NOMO-1 treated with DMSO at 0.1 percent for 48 hours (cell line): ENCODE measurements at regions not wholly inside any gene's neighbourhood (a gene's known extent, or its start where the extent isn't known, plus 50 kb on each side); places are given as distances from the start of the nearest gene placed in this dataset.
A peak's percentile ranks its signal among the peaks of the same experiment; 100 is the strongest.
"Not testable (repeated sequence)": the region's sequence is repeated elsewhere in the genome, so short reads cannot be mapped to it uniquely, and the experiment has no call there.

Experiments
- DNase-seq: peaks from one replicate; lab custom pipeline; 2025; ENCODE audit not compliant: unreplicated experiment; lab: John Stamatoyannopoulos, UW

DNA sequence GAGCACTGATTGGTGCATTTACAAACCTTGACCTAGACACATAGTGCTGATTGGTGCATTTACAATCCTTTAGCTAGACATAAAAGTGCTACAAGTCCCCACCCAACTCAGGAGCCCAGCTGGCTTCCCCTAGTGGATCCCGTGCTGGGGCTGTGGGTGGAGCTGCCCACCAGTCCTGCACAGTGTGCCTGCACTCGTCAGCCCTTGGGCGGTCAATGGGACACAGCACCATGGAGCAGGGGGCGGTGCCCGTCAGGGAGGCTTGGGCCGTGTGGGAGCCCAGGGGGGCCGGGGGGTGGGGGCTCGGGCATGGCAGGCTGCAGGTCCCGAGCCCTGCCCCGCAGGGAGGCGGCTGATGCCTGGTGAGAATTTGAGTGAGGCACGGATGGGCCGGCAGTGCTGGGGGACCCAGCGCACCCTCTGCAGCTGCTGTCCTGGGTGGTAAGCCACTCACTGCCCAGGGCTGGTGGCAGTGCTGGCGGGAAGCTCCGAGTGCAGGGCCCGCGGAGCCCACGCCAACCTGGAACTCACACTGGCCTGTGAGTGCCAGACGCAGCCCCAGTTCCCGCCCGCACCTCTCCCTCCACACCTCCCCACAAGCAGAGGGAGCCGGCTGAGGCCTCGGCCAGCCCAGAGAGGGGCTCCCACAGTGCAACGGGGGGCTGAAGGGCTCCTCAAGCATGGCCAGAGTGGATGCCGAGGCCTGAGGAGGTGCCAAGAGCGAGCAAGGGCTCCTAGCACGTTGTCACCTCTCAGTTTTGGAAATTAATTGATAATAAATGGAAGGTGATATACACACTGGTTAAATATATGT, 207.7 kb downstream of the RAP2B start:
- DNase-seq: no peak

DNA sequence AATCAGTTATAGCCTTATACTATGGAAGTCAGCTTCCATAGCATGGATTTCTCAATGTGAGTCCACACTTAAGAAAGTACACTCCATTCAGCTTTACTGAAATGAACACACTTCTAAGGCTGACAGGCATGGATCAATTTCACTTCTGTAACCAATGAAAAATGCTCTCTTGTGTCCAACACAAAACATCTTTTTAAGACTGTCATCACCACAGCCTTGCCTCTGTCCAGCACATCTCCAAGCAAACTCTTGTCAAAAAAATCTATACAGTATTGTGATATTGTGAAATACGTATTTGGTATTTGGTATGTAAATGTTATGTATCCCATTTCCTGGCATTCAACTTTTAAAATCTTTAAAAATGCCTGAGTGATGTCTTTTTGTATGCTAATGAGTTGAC, 208.7 kb downstream of the RAP2B start:
- no peak for DNase-seq

DNA sequence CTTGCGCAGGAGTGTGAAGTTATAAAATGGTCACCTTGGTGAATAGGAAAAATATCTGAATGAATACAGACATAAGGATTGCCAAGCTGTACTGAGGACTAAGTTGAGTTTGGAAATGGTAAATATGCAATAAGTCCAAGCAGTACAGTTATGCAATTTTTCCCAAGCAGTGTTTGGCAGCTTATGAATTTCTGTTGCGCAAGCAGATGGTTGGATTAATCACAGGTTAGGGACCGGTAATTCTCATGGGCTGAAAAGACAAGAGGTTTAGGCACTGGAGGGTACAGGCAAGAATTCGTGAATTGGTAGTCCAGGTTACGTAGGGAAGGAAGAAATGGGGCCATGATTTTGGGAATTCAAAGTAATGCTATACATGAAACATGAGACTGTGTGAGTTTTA, 210.3 kb downstream of the RAP2B start:
- DNase-seq: no peak

DNA sequence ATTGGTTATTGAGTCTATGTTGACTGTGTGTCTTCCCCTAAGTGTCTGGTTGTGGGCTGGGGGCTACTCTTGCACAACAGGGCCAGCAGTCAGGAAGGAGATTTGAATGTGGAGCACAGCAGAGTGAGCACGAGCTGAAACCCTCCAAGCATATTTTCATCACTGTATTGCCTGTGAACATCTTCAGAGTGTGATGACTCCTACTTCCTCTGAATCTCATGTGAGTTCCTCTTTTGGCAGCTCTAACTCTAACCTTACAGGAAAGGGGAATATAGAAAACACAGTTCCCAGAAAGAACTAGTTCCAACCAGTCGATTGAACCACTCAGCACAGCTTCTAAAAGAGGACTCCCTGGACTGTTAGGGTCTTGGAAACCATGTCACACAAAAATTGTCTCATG, 211.6 kb downstream of the RAP2B start:
- DNase-seq: peak; percentile 98

DNA sequence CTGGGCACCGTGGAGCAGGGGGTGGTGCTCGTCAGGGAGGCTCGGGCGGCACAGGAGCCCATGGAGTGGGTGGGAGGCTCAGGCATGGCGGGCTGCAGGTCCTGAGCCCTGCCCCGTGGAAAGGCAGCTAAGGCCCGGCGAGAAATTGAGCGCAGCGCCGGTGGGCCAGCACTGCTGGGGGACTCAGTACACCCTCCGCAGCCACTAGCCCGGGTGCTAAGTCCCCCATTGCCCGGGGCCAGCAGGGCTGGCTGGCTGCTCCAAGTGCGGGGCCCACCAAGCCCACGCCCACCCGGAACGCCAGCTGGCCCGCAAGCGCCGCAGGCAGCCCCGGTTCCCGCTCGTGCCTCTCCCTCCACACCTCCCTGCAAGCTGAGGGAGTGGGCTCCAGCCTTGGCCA, 216.3 kb downstream of the RAP2B start:
- not testable (repeated sequence) for DNase-seq

DNA sequence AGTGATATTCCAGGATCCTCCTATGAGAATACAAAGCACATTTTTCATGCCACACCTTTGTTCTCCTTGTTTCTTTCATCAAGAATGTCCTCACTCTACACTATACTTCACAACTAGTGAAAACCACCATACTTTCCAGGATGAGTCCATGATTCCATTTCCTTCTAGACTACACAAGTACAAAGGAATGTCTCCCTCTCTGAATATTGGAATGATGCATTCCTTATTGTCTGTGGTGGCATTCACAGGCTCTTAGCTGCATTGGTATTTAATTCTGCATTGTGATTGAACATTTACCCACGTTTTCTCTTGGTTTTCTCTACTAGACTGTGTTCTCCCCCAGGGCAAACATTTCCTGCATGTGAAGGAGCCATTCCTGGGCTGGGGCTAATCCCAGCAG, 217.5 kb downstream of the RAP2B start:
- no peak for DNase-seq

DNA sequence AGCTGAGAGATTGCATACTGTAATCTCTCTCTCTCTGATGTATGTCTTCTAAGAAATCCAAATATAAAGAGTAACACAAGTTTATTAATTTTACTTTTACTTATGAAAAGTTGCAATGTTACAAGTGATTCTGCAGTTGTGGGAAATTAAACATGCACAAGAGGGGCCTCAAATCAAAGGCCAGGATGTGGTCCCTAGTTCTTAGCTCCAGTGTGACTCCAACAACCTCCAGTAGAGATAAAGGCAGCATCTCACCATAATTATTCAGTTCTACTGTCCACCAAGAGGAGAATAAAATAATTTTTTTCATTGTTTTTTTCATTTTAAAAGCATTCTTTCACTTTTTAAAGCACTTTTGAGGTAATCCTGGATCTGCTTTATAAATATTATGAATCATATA, 223.3 kb downstream of the RAP2B start:
- no peak for DNase-seq

DNA sequence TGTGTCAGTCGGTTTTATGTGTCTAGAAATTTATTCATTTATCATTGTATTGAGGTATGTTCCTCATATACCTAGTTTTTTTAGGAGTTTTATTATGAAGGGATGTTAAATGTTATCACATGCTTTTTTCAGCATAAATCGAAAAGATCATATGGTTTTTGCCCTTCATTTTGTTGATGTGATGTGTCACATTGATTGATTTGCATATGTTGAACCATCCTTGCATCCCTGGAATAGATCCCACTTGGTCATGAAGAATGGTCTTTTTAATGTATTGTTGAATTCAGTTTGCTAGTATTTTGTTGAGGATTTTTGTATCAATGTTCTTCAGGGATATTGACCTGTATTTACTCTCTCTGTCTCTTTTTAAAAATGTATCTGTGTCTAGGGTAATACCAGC, 230.3 kb downstream of the RAP2B start:
- no peak for DNase-seq

DNA sequence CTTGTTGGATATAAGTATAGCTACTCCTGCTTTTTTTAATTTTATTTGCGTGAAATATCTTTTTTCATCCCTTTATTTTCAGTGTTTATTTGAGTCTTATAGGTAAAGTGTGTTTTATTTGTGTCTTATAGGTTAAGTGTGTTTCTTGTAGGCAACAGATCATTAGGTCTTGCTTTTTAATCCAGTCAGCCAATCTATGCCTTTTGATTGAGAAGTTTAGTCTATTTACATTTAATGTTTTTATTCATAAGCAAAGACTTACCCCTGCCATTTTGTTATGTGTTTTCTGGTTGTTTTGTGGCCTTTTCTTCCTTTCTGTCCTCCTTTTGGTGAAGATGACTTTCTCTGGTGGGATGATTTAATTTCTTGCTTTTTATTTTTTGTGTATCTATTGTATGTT, 232.0 kb downstream of the RAP2B start:
- no peak for DNase-seq

DNA sequence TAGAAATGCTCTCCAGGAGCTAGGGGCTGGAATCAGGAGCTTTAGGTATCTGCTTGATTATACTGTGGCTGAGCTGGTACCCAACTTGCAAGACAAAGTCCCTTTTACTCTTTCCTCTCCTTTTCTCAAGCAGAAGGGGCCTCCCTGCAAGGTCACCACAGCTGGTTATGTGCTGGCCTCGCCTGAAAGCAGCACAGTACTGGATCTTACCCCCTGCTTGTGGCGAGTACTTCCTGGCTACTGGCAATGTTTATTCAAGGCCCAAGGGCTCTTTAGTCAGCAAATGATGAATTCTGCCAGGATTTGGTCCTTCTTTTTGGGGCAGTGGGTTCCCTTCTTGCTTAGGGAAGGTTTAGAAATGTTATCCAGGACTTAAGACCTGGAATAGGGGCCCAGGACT, 234.6 kb downstream of the RAP2B start:
- no peak for DNase-seq

DNA sequence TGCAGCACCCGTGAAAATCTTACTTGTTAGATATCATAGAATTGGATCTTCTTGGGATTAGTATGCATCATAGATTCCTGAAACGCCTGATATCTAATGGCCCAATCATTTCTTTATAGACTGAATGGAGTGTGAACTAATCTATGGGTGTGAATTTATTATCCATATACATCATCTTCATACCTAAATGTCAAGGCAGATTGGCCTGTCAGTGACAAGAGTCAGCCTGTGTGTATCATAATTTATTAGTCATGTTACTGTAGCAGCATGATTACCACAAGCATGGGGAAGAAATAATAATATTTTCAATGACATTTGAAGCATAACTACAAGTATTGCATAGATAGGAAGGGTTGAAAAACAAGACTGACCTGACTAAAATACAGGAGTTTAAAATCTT, 235.8 kb downstream of the RAP2B start:
- DNase-seq: no peak

DNA sequence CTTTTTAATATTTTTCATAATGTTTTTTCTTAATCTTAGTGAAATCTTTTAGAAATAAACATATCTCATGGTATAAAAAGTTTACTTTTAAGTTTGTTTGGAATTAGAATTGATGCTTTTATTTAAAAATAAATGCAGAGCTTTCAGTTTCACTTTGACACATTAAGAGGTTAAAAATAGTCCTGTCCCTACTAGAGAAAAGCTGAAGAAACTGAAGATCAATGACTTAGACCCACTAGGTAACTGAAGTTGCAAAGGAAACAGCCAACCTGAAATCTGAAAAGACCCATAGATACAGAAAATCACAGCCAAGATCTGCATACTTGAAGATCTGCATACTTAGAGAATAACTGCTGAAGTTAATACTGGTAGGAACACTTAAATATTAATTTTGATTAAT, 237.6 kb downstream of the RAP2B start:
- peak; percentile 32 for DNase-seq

DNA sequence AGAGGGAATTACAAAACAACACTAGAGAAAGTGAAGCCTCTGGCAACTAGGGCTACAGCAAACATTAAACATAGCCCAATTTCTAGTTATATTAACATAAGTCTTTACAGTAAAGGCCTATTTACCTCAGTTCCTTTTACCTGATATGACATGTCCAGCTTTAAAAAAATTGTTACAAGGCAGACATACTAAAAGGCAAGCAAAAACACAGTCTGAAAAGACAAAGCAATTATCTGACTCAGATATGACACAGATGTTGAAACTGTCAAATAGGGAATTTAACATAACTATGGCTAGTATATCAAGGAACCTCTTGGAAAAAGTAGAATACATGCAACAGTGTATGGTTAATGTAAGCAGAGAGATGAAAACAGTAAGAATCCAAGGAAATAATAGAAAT, 238.6 kb downstream of the RAP2B start:
- DNase-seq: peak; percentile 63

DNA sequence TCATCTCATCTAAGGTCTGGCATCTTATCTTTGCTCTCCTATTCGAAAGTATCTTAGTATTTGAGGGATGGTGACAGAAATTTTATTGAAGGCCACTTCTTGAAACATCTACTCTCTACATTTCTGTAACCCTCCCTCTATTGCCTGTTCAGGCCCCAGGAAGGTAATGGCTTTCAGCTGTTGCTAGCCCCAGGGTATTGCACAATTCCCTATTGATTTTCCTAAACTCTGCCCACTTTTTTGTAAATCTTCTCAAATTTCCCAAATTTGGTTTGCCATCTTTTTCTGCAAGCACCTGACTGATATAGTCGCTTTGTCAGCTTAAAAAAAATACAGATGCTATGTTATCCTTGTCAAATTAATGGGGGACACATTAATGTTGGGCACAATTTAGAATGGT, 242.1 kb downstream of the RAP2B start:
- DNase-seq: no peak

DNA sequence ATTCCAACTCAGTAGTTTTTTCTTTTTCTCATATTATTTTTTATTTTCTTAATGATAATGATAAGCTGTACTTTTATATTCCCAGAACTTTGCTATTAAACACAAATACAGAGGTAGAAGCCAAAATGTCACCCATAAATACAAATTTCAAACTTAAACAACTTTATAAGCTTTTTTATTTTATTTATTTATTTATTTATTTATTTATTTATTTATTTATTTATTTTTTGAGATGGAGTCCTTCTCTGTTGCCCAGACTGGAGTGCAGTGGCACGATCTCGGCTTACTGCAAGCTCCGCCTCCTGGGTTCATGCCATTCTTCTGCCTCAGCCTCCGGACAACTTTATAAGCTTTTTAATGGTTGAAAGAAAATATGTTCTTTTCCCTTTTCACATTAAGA, 243.3 kb downstream of the RAP2B start:
- not testable (repeated sequence) for DNase-seq

DNA sequence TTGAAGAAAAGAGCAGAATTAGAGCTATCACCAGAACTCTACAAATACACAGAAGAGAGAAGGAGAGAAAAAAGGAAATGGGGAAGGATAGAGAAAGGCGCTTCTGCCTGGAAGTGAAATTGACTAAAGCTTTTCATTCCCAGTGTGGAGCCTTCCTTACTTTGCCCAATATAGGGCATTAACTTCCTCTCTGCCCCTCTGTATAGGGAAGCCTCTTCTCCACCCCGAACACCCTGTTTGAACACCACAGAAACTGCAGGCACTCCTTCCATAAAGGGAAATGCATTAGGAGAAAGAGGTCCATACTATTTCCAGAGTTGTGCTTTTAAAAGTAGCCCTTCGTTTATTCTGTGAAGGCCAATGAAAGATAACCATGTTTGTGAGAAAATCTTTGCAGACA, 248.5 kb downstream of the RAP2B start:
- no peak for DNase-seq

DNA sequence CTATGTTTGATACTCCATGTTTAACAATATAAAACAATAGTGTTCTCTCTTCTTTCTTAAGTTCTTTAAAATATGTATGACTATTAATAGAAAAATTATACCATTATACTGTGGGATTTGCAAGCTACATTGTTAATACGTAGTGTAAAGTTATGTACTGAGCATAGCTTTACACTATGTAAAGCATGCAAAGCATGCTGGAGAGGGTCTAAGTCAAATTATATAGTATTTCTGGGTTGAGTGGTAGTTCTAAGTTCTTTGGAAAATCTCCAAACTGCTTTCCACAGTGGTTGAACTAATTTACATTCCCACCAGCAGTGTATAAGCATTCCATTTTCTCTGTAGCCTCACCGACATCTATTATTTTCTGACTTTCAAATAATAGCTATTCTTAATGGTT, 253.0 kb downstream of the RAP2B start:
- no peak for DNase-seq

DNA sequence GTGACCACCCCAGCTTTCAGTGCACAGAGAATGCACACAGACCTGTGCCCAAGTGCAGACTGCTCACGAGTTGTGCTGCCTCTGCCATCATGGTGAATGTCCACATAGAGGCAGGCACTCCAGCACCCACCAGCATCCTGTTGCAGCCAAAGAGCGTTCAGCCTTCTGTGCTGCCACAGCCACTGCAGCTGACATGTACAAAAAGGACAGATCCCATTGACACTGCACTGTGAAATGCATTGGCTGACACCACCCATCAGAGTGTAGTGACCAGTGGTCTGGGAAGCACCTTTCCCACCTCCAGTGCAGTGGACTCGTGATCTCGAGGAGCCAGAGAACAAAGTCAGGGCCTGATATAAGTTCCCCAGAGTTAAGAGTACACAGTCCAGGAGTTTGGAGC, 260.3 kb downstream of the RAP2B start:
- no peak for DNase-seq

DNA sequence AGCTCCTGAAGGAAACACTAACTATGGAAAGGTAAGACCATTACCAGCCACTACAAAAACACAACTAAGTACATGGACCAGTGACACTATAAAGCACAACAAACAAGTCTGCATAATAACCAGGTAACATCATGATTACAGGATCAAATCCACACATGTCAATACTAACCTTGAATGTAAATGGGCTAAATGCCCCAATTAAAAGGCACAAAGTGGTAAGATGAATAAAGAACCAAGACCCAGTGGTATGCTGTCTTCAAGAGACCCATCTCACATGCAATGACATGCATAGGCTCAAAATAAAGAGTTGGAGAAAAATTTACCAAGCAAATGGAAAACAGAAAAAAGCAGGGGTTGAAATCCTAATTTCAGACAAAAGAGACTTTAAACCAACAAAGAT, 261.8 kb downstream of the RAP2B start:
- DNase-seq: not testable (repeated sequence)

DNA sequence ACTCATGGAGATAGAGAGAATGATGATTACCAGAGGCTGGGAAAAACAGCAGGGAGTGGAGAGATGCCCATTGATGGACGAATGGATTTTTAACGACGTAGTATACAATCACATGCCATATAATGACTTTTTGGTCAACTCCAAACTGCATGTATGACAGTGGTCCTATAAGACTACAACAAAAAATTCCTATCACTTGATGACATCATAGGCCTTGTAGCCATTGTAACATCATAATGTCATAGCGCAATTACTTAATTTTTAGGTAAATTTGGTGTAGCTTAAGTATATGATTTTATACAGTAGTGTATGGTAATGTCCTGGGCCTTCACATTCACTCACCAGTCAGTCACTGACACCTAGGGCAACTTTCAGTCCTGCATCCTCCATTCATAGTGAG, 264.3 kb downstream of the RAP2B start:
- DNase-seq: no peak

DNA sequence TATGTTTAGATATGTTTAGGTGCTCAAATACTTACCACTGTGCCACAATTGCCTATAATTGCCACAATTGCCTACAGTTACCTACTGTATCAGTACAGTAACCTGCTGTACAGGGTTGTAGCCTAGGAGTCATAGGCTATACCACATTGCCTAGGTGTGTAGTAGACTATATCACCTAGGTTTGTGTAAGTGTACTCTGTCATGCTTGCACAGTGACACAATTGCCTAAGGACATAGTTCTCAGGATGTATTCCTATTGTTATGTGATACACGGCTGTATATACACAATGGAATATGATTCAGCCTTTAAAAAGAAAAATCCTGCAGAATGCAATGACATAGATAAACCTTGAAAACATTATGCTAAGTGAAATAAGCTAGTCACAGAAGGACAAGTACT, 264.8 kb downstream of the RAP2B start:
- no peak for DNase-seq

DNA sequence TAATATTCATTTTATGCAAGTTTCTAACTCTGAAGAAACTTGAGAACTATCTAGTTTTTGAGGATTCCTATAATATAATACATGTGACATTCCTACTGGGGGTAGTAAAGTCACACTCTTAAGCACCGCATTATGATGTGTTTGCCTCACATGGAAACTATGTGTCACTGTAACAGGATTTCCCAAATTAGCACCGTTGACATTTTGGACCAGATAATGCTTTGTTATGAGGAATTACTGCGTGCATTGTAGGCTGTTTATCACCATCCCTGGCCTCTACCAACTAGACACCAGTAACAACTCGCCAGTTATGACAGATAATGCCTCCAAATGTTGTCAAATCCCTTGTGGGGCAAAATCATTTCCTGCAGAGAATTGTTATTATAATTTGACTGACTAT, 267.8 kb downstream of the RAP2B start:
- DNase-seq: no peak

DNA sequence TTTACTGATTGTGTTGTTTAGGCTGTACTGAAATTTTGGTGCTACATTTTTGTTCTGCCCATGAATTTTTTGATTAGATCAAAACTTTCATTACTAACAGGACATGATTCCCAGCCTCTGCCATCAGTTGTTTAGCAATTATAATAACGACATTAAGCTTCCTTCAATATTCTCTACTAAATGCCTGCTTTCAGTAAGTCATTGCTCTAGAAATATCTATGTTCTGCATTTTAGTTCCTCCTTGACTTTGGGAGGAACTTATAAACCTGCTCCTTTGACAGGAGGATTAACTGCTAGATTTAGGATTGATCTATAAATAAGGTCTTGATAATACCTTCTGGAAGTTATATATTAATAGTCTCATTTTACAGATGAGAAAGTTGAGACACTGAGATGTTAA, 269.1 kb downstream of the RAP2B start:
- peak; percentile 82 for DNase-seq
